Adrenal gland (tissue), 5 donors: ENCODE measurements at regions not wholly inside any gene's neighbourhood (a gene's known extent, or its start where the extent isn't known, plus 50 kb on each side); places are given as distances from the start of the nearest gene placed in this dataset.

Source experiments
- POLR2A ChIP-seq, 2 donors: fragments of 450-650 bp; IDR thresholded peaks; one replicate each; pipeline ENCODE4 v1.6.1; 2017; ENCODE audit warnings: antibody characterized with exemption in 2 of 2, mild to moderate bottlenecking in 2 of 2, moderate library complexity in 1 of 2
- TF ChIP-seq, protein P1 (sequence below), 6 experiments: fragments of 450-650 bp in 4 of 6; fragments of 200-600 bp in 2 of 6; sonication (generic) in 1 of 6; IDR thresholded peaks; 1 replicate in 5 of 6; 2 replicates in 1 of 6; pipeline versions ENCODE4 v1.5.1 to v1.8.0; 2016 to 2021; ENCODE audit warnings: antibody characterized with exemption in 6 of 6, mild to moderate bottlenecking in 2 of 6, moderate library complexity in 1 of 6
- donor health status: DM: no; HTN: no; CAD: no.

DNA sequence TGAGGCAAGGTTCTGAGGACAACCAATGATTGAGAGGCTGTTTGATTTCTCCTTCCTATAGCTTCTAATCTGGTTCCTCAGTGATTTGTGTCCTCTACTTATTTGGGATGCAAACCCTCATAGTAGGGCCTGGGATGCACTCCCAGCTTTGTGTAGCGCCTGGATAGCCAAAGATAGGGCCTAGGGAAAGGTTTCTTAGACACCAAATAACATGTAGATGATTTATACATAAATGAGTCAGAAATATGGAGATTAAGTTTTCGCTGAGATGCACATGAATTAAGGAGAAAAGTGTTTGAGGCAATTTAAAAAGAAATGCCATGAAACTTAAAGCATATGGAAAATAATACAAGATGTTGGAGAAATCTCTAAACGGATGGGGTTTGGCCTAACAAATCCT is 66.0 kb upstream of the LMO4 start:
- TF ChIP-seq, protein P1, sequence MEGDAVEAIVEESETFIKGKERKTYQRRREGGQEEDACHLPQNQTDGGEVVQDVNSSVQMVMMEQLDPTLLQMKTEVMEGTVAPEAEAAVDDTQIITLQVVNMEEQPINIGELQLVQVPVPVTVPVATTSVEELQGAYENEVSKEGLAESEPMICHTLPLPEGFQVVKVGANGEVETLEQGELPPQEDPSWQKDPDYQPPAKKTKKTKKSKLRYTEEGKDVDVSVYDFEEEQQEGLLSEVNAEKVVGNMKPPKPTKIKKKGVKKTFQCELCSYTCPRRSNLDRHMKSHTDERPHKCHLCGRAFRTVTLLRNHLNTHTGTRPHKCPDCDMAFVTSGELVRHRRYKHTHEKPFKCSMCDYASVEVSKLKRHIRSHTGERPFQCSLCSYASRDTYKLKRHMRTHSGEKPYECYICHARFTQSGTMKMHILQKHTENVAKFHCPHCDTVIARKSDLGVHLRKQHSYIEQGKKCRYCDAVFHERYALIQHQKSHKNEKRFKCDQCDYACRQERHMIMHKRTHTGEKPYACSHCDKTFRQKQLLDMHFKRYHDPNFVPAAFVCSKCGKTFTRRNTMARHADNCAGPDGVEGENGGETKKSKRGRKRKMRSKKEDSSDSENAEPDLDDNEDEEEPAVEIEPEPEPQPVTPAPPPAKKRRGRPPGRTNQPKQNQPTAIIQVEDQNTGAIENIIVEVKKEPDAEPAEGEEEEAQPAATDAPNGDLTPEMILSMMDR (IDR thresholded peaks at IDR 0.05): no peak
- no peak for TF ChIP-seq POLR2A (IDR thresholded peaks at IDR 0.05)
